ENCODE measurements at regions not wholly inside any gene's neighbourhood (a gene's known extent, or its start where the extent isn't known, plus 50 kb on each side); places are given as distances from the start of the nearest gene placed in this dataset.

DNA sequence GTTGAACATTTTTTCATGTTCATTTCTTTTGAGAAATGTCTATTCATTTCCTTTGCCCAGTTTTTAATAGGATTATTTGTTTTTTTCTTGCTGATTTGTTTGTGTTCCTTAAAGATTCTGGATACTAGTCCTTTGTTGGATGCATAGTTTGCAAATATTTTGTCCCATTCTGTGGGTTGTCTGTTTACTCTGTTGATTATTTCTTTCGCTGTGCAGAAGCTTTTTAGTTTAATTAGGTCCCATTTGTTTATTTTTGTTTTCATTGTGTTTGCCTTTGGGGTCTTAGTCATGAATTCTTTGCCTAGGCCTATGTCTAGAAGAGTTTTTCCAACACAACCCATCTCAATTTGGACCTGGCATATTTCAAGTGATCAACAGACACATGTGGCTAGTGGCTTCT is 116.1 kb upstream of the GALNT2 start:
- TF ChIP-seq CTCF (conservative IDR thresholded peaks at IDR 0.05): no peak
- no peak for TF ChIP-seq ZFX (IDR thresholded peaks at IDR 0.05)
